ENCODE measurements at regions not wholly inside any gene's neighbourhood (a gene's known extent, or its start where the extent isn't known, plus 50 kb on each side); places are given as distances from the start of the nearest gene placed in this dataset.

DNA sequence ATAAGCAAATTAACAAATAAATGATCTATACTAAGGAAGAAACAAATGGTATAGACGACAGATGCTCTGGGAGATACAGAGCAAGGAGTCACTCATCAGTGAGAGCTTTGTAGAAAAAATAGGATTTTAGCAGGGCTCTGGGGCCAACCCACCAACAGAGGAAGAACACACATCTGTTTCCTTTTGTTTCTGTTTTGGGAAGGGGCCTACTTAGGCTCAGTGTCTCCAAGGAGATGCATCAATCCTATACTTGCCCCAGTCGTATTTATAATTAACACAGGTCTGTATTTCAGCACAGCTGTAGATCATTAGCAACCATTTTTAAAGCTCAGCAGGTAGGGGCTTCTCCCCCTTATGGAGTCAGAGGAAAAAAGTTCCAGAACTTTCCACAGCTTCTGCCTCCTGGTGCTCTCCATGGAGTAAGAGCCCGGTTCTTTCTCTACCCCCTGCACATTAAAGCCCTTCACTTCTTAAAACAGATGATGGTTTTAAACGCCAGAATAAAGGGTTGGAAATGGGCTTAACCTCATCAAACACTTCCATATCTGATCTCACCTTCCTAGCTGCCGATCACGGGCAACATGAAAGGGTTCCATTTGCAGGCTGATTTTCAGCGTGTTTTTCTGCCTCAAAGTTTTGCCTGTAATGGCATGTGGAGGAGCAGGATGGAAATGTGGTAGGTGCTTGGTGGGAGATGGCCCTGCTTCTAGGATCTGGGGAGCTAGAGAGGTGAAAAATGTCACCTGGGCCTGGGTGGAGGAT, 291.7 kb downstream of the TCF7L2 start:
- WGBS, 2 donors = 68 to 74% methylated on average over 7 of the region's 7 CpGs
- DNase-seq (no peak), FAIRE-seq (no peak), ATAC-seq (no peak)
- H3K36me3 ChIP-seq = no peaks in the 10 kb centered on the region
- H3K9me3 ChIP-seq = no peaks in the 10 kb centered on the region
- H3K27me3 ChIP-seq = no peaks in the 10 kb centered on the region
- no peak overlapping the region for H3K27ac ChIP-seq
- no peaks in the 10 kb centered on the region for H3K4me1 ChIP-seq
- TF ChIP-seq, protein P1, sequence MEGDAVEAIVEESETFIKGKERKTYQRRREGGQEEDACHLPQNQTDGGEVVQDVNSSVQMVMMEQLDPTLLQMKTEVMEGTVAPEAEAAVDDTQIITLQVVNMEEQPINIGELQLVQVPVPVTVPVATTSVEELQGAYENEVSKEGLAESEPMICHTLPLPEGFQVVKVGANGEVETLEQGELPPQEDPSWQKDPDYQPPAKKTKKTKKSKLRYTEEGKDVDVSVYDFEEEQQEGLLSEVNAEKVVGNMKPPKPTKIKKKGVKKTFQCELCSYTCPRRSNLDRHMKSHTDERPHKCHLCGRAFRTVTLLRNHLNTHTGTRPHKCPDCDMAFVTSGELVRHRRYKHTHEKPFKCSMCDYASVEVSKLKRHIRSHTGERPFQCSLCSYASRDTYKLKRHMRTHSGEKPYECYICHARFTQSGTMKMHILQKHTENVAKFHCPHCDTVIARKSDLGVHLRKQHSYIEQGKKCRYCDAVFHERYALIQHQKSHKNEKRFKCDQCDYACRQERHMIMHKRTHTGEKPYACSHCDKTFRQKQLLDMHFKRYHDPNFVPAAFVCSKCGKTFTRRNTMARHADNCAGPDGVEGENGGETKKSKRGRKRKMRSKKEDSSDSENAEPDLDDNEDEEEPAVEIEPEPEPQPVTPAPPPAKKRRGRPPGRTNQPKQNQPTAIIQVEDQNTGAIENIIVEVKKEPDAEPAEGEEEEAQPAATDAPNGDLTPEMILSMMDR (IDR thresholded peaks at IDR 0.05) = no peak
- no peak overlapping the region for H3K4me3 ChIP-seq
- intact Hi-C loops (cut with DNase I) = no loop called here

DNA sequence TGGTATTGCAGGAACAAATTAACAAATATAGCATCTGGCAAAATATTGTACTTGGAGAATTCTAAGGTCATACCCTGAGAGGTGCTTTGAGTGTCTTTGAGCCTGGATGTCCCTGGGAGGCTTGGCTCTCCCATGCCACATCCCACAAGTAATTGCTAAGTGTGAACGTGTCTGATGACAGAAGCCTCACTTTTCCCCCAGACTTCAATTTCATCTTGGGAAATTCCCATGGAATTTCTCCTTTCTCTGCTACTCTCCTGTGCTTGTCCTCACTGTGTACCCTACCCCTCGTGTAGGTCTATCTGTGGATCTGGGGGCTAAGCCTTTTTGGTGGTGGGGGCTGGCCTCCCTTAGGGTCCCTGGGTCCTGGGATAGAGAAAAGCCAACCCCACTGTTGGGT, 293.3 kb downstream of the TCF7L2 start:
- 84 to 97% methylated on average over 2 of the region's 2 CpGs for WGBS, 2 donors
- ATAC-seq = no peak

DNA sequence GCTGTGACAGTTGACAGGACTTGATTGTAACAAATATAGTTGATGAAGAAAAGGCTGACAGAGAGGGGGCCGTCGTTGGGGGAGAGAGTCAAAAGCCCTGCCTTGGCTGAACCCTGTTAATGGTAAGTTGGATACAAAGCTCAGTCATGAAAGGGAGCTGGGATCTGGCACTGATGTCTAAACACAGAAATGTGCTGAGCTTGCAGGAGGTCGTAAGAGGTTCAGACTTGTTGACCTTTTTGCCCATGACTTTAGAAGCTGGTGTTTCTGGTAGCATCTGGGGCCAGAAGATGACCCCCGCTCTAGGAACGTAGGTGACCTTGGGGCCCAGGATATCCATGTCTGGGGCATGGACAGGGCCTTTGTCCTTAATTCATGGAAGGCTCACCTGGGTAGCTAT, 294.7 kb downstream of the TCF7L2 start:
- H3K27me3 ChIP-seq = no peaks in the 10 kb centered on the region
- TF ChIP-seq, protein P1 (IDR thresholded peaks at IDR 0.05) = no peak
- no peaks in the 10 kb centered on the region for H3K36me3 ChIP-seq
- ATAC-seq (no peak), FAIRE-seq (no peak), DNase-seq (no peak)
- H3K4me3 ChIP-seq = no peak overlapping the region
- 79 to 87% methylated on average over 5 of the region's 5 CpGs for WGBS, 2 donors
- no peak overlapping the region for H3K27ac ChIP-seq
- H3K4me1 ChIP-seq = no peaks in the 10 kb centered on the region
- no peaks in the 10 kb centered on the region for H3K9me3 ChIP-seq
- intact Hi-C loops (cut with DNase I) = no loop called here

More for the DNA sequence above, 293.3 kb downstream of the TCF7L2 start:
- TF ChIP-seq, protein P1 (IDR thresholded peaks at IDR 0.05) = no peak
- no peaks in the 10 kb centered on the region for H3K36me3 ChIP-seq
- intact Hi-C loops (cut with DNase I) = no loop called here
- H3K9me3 ChIP-seq = no peaks in the 10 kb centered on the region
- H3K4me1 ChIP-seq = no peaks in the 10 kb centered on the region
- FAIRE-seq (no peak), DNase-seq (no peak)
- H3K4me3 ChIP-seq = no peak overlapping the region
- no peaks in the 10 kb centered on the region for H3K27me3 ChIP-seq
- H3K27ac ChIP-seq = no peak overlapping the region

DNA sequence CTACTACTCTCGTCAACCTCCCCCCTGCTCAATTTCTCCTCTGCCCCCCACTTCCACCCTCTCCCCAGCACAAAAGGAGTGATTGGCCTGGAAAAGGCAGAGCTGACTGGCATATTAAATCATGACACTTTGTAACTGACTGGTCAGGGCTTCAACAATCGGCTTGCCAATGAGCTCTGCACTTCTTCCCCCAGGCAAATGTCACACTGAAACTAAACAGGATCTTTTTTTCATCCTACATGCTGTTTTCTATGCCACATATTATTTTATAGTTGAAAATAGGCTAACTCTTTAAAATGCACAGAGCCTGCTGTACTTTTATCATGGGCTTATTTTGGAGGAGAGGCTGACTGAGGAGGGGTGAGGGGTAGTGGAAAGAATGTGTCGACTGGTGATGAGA, 295.2 kb downstream of the TCF7L2 start:
- intact Hi-C loops (cut with DNase I) = no loop called here
- no peaks in the 10 kb centered on the region for H3K4me1 ChIP-seq
- WGBS, 2 donors = 73 to 86% methylated on average over 3 of the region's 3 CpGs

DNA sequence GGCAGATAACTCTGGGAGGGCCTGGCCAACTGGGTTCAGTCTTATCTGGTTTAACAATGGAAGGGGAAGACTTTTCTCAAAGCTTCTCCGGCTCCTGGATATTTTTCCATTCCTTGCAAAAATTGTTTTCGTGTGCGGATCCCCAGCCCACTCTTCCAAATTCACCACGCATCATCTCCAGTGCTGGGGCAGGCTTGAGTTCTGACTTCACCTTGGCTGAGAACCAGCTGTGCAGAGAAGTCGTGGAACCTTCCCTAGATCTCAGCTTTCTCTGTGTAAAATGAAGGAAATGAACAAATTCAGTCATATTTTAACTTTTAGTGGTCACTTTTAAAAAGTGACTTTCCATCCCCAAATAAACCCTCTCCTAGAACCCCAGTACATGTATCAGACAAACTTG, 297.0 kb downstream of the TCF7L2 start:
- DNase-seq (no peak), FAIRE-seq (no peak), ATAC-seq (no peak)
- intact Hi-C loops (cut with DNase I) = no loop called here
- H3K27me3 ChIP-seq = no peaks in the 10 kb centered on the region
- 69 to 80% methylated on average over 5 of the region's 5 CpGs for WGBS, 2 donors
- H3K9me3 ChIP-seq = no peaks in the 10 kb centered on the region
- no peaks in the 10 kb centered on the region for H3K4me1 ChIP-seq
- H3K27ac ChIP-seq = no peak overlapping the region
- H3K36me3 ChIP-seq = no peaks in the 10 kb centered on the region
- no peak overlapping the region for H3K4me3 ChIP-seq
- TF ChIP-seq, protein P1 (IDR thresholded peaks at IDR 0.05) = no peak

More for the DNA sequence above, 295.2 kb downstream of the TCF7L2 start:
- no peak for FAIRE-seq
- no peak for DNase-seq
- H3K27me3 ChIP-seq = no peaks in the 10 kb centered on the region
- no peak for ATAC-seq
- TF ChIP-seq, protein P1 (IDR thresholded peaks at IDR 0.05) = no peak
- no peak overlapping the region for H3K4me3 ChIP-seq
- H3K9me3 ChIP-seq = no peaks in the 10 kb centered on the region
- no peak overlapping the region for H3K27ac ChIP-seq
- no peaks in the 10 kb centered on the region for H3K36me3 ChIP-seq

All from pancreas (tissue), 10 donors.